ENCODE measurements at regions not wholly inside any gene's neighbourhood (a gene's known extent, or its start where the extent isn't known, plus 50 kb on each side); places are given as distances from the start of the nearest gene placed in this dataset.

- Histone ChIP-seq H3K4me3 (no peak overlapping the region), H3K9me3 (ENCODE audit: low read depth, low read length) (no peaks in the 10 kb centered on the region), H3K36me3 (ENCODE audit: insufficient read depth, low read length) (no peaks in the 10 kb centered on the region), H3K27ac (no peak overlapping the region), H3K9ac (ENCODE audit: insufficient read length) (no peak overlapping the region)
- DNase-seq (ENCODE audit: low read depth, low spot score) = no peak
- TF ChIP-seq FOXP2 (optimal IDR thresholded peaks at IDR 0.05; ENCODE audit: control extremely low read depth, extremely low read length, insufficient read depth) (no peak), EZH2 (IDR thresholded peaks at IDR 0.05) (no peak), POLR2AphosphoS5 (IDR thresholded peaks at IDR 0.05; ENCODE audit: borderline replicate concordance, low read depth, low read length) (no peak)
Measured at GRCh38 chr12:14164266-14164665, 182.9 kb upstream of the GRIN2B start.

DNA sequence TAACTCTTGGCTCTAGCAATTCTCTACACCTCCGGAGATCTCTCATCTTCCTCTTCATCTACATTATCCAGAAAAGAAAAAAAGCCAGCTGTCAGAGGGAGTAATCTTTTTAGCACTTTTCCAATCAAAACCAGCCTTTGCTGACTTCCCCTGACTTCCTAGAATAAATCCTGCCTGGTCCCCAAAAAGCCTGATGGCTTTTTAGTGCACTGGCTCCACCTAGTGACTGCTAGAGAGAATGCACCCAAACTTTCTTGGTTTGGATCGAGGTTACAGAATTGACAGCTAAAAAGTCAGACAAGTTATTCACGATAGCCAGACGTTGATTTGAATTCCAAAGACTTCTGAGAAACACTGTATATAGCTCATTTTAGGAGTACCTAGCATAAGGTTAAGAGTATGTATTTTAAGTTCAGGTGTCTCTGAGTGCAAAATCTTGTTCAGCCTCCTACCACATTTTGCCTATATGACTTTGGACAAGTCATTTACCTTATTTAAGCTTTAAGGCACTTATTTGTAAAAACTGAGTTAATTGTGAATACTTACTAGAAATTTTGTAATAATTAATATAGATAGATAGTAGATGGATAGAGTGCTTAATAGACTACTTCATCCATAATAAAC, 185.7 kb upstream of the GRIN2B start:
- Histone ChIP-seq H3K9ac (ENCODE audit: insufficient read length) (no peak overlapping the region), H3K36me3 (ENCODE audit: insufficient read depth, low read length) (no peaks in the 10 kb centered on the region), H3K9me3 (ENCODE audit: low read depth, low read length) (no peaks in the 10 kb centered on the region), H3K27ac (no peak overlapping the region), H3K4me3 (no peak overlapping the region)
- DNase-seq (ENCODE audit: low read depth, low spot score) = no peak
- no peak for TF ChIP-seq FOXP2 (optimal IDR thresholded peaks at IDR 0.05; ENCODE audit: control extremely low read depth, extremely low read length, insufficient read depth)
- no peak for TF ChIP-seq POLR2AphosphoS5 (IDR thresholded peaks at IDR 0.05; ENCODE audit: borderline replicate concordance, low read depth, low read length)
- TF ChIP-seq EZH2 (IDR thresholded peaks at IDR 0.05) = no peak

DNA sequence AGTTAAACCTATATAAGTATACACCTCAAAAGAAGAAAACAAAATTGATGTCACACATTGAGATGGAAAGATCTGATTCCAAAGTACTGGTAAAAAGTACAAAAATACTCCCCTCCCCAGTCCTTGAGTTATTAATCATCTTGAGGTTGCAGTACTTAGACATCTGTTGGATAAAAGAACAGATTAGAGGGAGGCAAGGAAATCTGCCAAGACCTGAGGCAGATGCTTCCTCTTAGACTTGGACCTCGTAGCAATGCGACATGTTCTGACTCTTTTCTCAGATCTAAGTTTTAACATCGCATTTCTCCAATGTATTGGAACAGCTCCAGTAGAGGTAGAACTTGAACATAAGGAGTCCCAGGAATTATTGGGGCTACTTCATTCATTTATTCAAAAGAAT, 187.9 kb upstream of the GRIN2B start:
- Histone ChIP-seq H3K36me3 (ENCODE audit: insufficient read depth, low read length) (no peaks in the 10 kb centered on the region), H3K27ac (no peak overlapping the region), H3K9ac (ENCODE audit: insufficient read length) (no peak overlapping the region), H3K4me3 (no peak overlapping the region), H3K9me3 (ENCODE audit: low read depth, low read length) (no peaks in the 10 kb centered on the region)
- TF ChIP-seq EZH2 (IDR thresholded peaks at IDR 0.05) = no peak
- no peak for TF ChIP-seq FOXP2 (optimal IDR thresholded peaks at IDR 0.05; ENCODE audit: control extremely low read depth, extremely low read length, insufficient read depth)
- no peak for TF ChIP-seq POLR2AphosphoS5 (IDR thresholded peaks at IDR 0.05; ENCODE audit: borderline replicate concordance, low read depth, low read length)
- DNase-seq (ENCODE audit: low read depth, low spot score) = no peak

GRCh38 chr12:14171106-14171505, 189.7 kb upstream of the GRIN2B start:
- H3K4me3 ChIP-seq = no peak overlapping the region
- H3K36me3 ChIP-seq (ENCODE audit: insufficient read depth, low read length) = no peaks in the 10 kb centered on the region
- DNase-seq (ENCODE audit: low read depth, low spot score) = no peak
- H3K9me3 ChIP-seq (ENCODE audit: low read depth, low read length) = no peaks in the 10 kb centered on the region
- no peak overlapping the region for H3K9ac ChIP-seq (ENCODE audit: insufficient read length)
- TF ChIP-seq EZH2 (IDR thresholded peaks at IDR 0.05) = no peak
- no peak for TF ChIP-seq FOXP2 (optimal IDR thresholded peaks at IDR 0.05; ENCODE audit: control extremely low read depth, extremely low read length, insufficient read depth)
- TF ChIP-seq POLR2AphosphoS5 (IDR thresholded peaks at IDR 0.05; ENCODE audit: borderline replicate concordance, low read depth, low read length) = no peak
- H3K27ac ChIP-seq = no peak overlapping the region

- no peak for TF ChIP-seq FOXP2 (optimal IDR thresholded peaks at IDR 0.05; ENCODE audit: control extremely low read depth, extremely low read length, insufficient read depth)
- TF ChIP-seq EZH2 (IDR thresholded peaks at IDR 0.05) = no peak
- no peak for TF ChIP-seq POLR2AphosphoS5 (IDR thresholded peaks at IDR 0.05; ENCODE audit: borderline replicate concordance, low read depth, low read length)
- Histone ChIP-seq H3K27ac (no peak overlapping the region), H3K36me3 (ENCODE audit: insufficient read depth, low read length) (no peaks in the 10 kb centered on the region), H3K4me3 (no peak overlapping the region), H3K9me3 (ENCODE audit: low read depth, low read length) (no peaks in the 10 kb centered on the region), H3K9ac (ENCODE audit: insufficient read length) (no peak overlapping the region)
- DNase-seq (ENCODE audit: low read depth, low spot score) = no peak
Measured at GRCh38 chr12:14175206-14175605, 190.3 kb upstream of the ATF7IP start.

GRCh38 chr12:14185427-14186192, 179.9 kb upstream of the ATF7IP start:
- DNase-seq (ENCODE audit: low read depth, low spot score) = no peak
- H3K9me3 ChIP-seq (ENCODE audit: low read depth, low read length) = no peaks in the 10 kb centered on the region
- H3K9ac ChIP-seq (ENCODE audit: insufficient read length) = no peak overlapping the region
- no peak overlapping the region for H3K4me3 ChIP-seq
- no peaks in the 10 kb centered on the region for H3K36me3 ChIP-seq (ENCODE audit: insufficient read depth, low read length)
- H3K27ac ChIP-seq = no peak overlapping the region
- TF ChIP-seq POLR2AphosphoS5 (IDR thresholded peaks at IDR 0.05; ENCODE audit: borderline replicate concordance, low read depth, low read length) = no peak
- no peak for TF ChIP-seq EZH2 (IDR thresholded peaks at IDR 0.05)
- TF ChIP-seq FOXP2 (optimal IDR thresholded peaks at IDR 0.05; ENCODE audit: control extremely low read depth, extremely low read length, insufficient read depth) = no peak

GRCh38 chr12:14186193-14186502, 179.3 kb upstream of the ATF7IP start:
- no peak overlapping the region for H3K9ac ChIP-seq (ENCODE audit: insufficient read length)
- H3K9me3 ChIP-seq (ENCODE audit: low read depth, low read length) = no peaks in the 10 kb centered on the region
- DNase-seq (ENCODE audit: low read depth, low spot score) = no peak
- H3K36me3 ChIP-seq (ENCODE audit: insufficient read depth, low read length) = no peaks in the 10 kb centered on the region
- no peak overlapping the region for H3K4me3 ChIP-seq
- H3K27ac ChIP-seq = no peak overlapping the region
- TF ChIP-seq FOXP2 (optimal IDR thresholded peaks at IDR 0.05; ENCODE audit: control extremely low read depth, extremely low read length, insufficient read depth) = no peak
- TF ChIP-seq POLR2AphosphoS5 (IDR thresholded peaks at IDR 0.05; ENCODE audit: borderline replicate concordance, low read depth, low read length) = no peak
- no peak for TF ChIP-seq EZH2 (IDR thresholded peaks at IDR 0.05)

DNA sequence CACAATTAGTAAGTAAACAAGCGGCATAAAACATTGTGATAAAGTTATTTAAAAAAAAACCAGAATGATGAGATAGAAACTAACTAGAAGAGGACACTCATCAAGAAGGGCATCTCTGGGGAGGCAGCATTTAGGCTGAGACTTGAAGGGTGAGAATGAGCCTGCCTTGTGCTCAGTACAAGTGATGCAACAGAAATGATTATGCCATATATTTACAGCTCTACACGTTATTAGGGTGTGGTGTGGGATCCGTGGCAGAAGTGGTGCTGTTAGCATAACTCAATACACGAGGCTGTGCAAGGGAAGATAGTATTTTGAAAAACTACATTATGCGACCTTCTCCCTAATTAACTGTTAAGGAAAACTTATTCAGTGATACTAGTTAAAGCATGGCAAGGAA, 178.5 kb upstream of the ATF7IP start:
- no peaks in the 10 kb centered on the region for H3K9me3 ChIP-seq (ENCODE audit: low read depth, low read length)
- no peak overlapping the region for H3K4me3 ChIP-seq
- no peak overlapping the region for H3K9ac ChIP-seq (ENCODE audit: insufficient read length)
- no peak for TF ChIP-seq FOXP2 (optimal IDR thresholded peaks at IDR 0.05; ENCODE audit: control extremely low read depth, extremely low read length, insufficient read depth)
- no peak for TF ChIP-seq EZH2 (IDR thresholded peaks at IDR 0.05)
- no peak for TF ChIP-seq POLR2AphosphoS5 (IDR thresholded peaks at IDR 0.05; ENCODE audit: borderline replicate concordance, low read depth, low read length)
- no peak for DNase-seq (ENCODE audit: low read depth, low spot score)
- no peak overlapping the region for H3K27ac ChIP-seq
- H3K36me3 ChIP-seq (ENCODE audit: insufficient read depth, low read length) = no peaks in the 10 kb centered on the region
